Vagina (tissue), 2 donors: ENCODE measurements at regions not wholly inside any gene's neighbourhood (a gene's known extent, or its start where the extent isn't known, plus 50 kb on each side); places are given as distances from the start of the nearest gene placed in this dataset.

ENCODE experiments used
- DNase-seq, 2 donors: peaks; one replicate each; pipeline ENCODE4 v3.0.0-alpha.2; 2017; ENCODE audit errors: extremely low spot score in 2 of 2
- H3K27ac ChIP-seq: fragments of 200-600 bp; sonication (generic); one replicate; pipeline ENCODE4 v1.5.1; 2019
- H3K27me3 ChIP-seq: fragments of 200-600 bp; sonication (generic); one replicate; pipeline ENCODE4 v1.5.1; 2019
- H3K36me3 ChIP-seq, 2 donors: fragments of 200-600 bp; sonication (generic); one replicate each; pipeline ENCODE4 v1.5.1; 2017 to 2019
- H3K4me1 ChIP-seq: fragments of 200-600 bp; sonication (generic); one replicate; pipeline ENCODE4 v1.5.1; 2019
- H3K4me3 ChIP-seq, 2 donors: fragments of 200-600 bp; sonication (generic); 1 replicate in 1 of 2; 2 replicates in 1 of 2; pipeline ENCODE4 v1.5.1; 2016 to 2019
- H3K9me3 ChIP-seq: fragments of 200-600 bp; sonication (generic); one replicate; pipeline ENCODE4 v1.5.1; 2019
- CTCF ChIP-seq, 3 experiments: fragments of 450-650 bp in 2 of 3; fragments of 200-600 bp in 1 of 3; sonication (generic) in 1 of 3; IDR thresholded peaks; one replicate each; pipeline ENCODE4 v1.5.1; 2017 to 2019; ENCODE audit warnings: antibody characterized with exemption in 3 of 3, mild to moderate bottlenecking in 2 of 3, moderate library complexity in 2 of 3
- POLR2A ChIP-seq, 2 donors: fragments of 450-650 bp; IDR thresholded peaks; one replicate each; pipeline ENCODE4 v1.6.1; 2017; ENCODE audit warnings: antibody characterized with exemption in 2 of 2, mild to moderate bottlenecking in 2 of 2, moderate library complexity in 2 of 2
- POLR2AphosphoS5 ChIP-seq, 2 donors: sonication (generic); formaldehyde crosslinking; IDR thresholded peaks; one replicate each; pipeline ENCODE4 v1.9.0; 2017; ENCODE audit warnings: antibody characterized with exemption in 2 of 2, mild to moderate bottlenecking in 2 of 2, low read depth in 1 of 2; ENCODE audit not compliant: insufficient read depth in 1 of 2
- intact Hi-C: fragments of 100-400 bp; cut with DNase I; formaldehyde crosslinking; loops from one replicate; pipeline ENCODE4 v1.15.1; 2023

DNA sequence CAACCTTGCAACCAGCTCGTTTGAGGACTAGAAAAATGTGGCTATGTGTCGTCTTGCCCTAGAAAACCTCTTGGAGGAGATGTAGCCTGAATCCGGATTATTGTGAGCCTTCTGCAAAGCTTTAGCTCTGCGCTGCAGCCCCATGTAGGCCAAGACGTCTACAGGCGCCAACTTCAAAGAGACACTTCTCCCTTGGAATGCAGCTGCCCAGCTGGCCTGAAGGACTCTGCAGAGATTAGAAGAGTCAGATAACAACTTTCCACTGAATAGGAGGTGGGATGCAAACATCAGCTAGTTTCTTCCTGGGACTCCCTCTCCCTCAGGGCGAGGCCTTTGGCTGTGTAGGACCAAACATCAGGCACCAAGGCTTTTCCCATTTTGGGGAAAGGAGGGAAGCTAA, 356.5 kb upstream of the IL12A start:
- intact Hi-C loops: no loop called here
- no peak overlapping the region for H3K4me3 ChIP-seq
- no peaks in the 10 kb centered on the region for H3K9me3 ChIP-seq
- no peaks in the 10 kb centered on the region for H3K36me3 ChIP-seq
- no peak for DNase-seq
- H3K27me3 ChIP-seq: no peaks in the 10 kb centered on the region
- no peak for TF ChIP-seq POLR2AphosphoS5 (IDR thresholded peaks at IDR 0.05; ENCODE audit: insufficient read depth in 1 of 2, low read depth in 1 of 2)
- no peak for TF ChIP-seq CTCF (IDR thresholded peaks at IDR 0.05)
- TF ChIP-seq POLR2A (IDR thresholded peaks at IDR 0.05): no peak
- no peak overlapping the region for H3K27ac ChIP-seq
- H3K4me1 ChIP-seq: no peaks in the 10 kb centered on the region

DNA sequence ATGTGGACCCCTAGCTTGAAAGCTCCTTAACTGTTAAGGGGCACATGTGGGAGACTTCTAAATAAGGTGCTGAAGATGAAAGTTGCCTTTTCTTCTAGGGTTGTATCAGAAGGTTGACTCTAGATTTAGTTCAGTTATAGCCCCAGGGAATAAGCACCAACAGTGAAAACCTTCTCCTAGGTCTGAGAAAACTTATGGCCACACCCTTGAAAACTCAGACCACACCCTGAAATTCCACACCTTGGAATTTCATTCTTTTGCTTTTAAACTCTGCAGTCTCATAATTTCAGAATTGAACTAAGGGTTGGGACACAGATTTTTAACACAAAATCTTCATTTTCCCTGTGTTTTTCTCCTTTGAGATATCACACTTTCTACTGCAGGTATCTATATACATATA, 355.8 kb upstream of the IL12A start:
- intact Hi-C loops: no loop called here
- no peak overlapping the region for H3K27ac ChIP-seq

DNA sequence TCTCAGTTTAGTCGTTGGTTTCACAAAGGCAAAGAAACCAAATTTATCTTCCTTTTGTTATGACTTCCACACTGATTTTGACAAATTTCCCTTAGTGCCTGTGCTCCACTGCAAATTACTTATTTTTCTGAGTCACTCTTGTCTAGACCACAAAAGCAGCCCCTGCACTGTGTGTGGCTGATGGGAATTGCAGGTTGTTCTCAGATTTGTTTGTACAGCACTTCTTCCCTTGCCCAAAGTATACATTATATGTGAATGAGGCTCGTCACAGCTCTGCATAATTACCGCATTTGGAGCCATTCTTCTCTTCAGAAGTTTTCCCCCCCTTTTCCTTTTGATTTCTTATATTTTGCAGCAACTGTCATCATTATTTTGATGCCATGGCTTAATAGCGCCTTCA, 354.2 kb upstream of the IL12A start:
- Histone ChIP-seq H3K4me3 (no peak overlapping the region), H3K27ac (no peak overlapping the region), H3K4me1 (no peaks in the 10 kb centered on the region), H3K27me3 (no peaks in the 10 kb centered on the region), H3K36me3 (no peaks in the 10 kb centered on the region), H3K9me3 (no peaks in the 10 kb centered on the region)
- TF ChIP-seq CTCF (IDR thresholded peaks at IDR 0.05) (no peak), POLR2AphosphoS5 (IDR thresholded peaks at IDR 0.05; ENCODE audit: insufficient read depth in 1 of 2, low read depth in 1 of 2) (no peak), POLR2A (IDR thresholded peaks at IDR 0.05) (no peak)
- no peak for DNase-seq
- intact Hi-C loops: no loop called here

More for the DNA sequence above, 355.8 kb upstream of the IL12A start:
- Histone ChIP-seq H3K4me1 (no peaks in the 10 kb centered on the region), H3K9me3 (no peaks in the 10 kb centered on the region), H3K27me3 (no peaks in the 10 kb centered on the region), H3K4me3 (no peak overlapping the region), H3K36me3 (no peaks in the 10 kb centered on the region)
- no peak for TF ChIP-seq CTCF (IDR thresholded peaks at IDR 0.05)
- TF ChIP-seq POLR2AphosphoS5 (IDR thresholded peaks at IDR 0.05; ENCODE audit: insufficient read depth in 1 of 2, low read depth in 1 of 2): no peak
- no peak for TF ChIP-seq POLR2A (IDR thresholded peaks at IDR 0.05)
- no peak for DNase-seq

DNA sequence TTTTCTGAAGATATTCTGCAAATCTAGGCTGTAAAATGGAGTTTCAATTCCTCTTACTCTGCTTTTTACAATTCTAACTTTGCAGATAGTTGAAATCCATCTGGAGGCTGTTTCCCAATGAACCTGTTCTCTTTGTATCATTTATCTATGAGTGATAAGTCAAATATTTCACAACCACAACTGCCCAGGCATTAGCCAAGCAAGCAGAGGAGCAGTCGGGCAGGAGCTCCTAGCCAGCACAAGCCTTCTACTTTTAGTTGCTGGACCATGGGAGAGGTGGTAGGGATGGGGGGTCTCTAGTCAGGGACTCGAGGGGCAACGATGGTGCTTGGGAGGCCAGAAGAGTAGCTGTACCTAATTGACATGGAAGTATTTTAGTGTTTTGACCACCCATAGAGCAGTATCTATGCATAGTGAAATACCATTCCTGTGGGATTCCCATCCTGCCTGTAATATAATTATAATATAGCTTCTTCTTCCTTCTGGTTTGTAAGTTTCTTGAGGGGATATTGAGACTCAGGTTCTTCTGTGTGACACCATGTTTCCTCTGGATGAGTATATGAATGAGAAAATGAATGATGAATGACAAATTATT, 353.5 kb upstream of the IL12A start:
- H3K4me1 ChIP-seq: no peaks in the 10 kb centered on the region
- TF ChIP-seq POLR2A (IDR thresholded peaks at IDR 0.05) (no peak), POLR2AphosphoS5 (IDR thresholded peaks at IDR 0.05; ENCODE audit: insufficient read depth in 1 of 2, low read depth in 1 of 2) (no peak), CTCF (IDR thresholded peaks at IDR 0.05) (no peak)

DNA sequence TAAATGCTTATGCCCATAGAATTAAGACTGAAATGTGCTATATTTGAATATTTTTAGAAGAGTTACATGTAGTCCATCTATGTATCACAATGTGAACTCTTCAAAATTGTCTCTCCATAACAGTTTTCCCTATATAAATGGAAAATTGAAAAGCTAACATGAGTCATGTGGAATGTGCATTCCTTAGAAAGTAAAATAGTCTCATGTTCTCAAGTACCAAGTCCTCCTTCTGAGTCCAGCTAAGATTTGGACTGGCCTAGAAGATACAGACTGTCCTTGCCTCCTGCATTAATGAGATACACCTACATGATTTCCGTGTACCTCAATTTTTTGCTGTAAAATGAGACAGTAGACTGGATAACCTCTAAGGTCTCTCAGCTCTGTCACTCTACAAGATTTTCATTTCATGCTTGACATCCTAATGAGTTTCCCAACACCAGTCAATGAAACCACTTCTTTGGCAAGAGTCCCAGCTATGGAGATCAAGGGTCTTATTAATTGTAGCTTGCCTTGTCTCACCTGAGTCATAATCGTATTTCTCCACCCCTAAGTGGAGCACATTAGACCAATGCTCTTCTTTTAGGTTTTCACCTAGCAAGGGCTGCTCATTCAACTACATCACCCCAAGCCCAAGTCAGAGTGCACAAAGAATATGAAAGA, 350.6 kb upstream of the IL12A start:
- intact Hi-C loops: no loop called here
- H3K27ac ChIP-seq: no peak overlapping the region
- no peaks in the 10 kb centered on the region for H3K27me3 ChIP-seq
- TF ChIP-seq CTCF (IDR thresholded peaks at IDR 0.05) (no peak), POLR2A (IDR thresholded peaks at IDR 0.05) (no peak), POLR2AphosphoS5 (IDR thresholded peaks at IDR 0.05; ENCODE audit: insufficient read depth in 1 of 2, low read depth in 1 of 2) (no peak)
- H3K36me3 ChIP-seq: no peaks in the 10 kb centered on the region
- no peaks in the 10 kb centered on the region for H3K4me1 ChIP-seq
- no peak for DNase-seq
- no peaks in the 10 kb centered on the region for H3K9me3 ChIP-seq
- no peak overlapping the region for H3K4me3 ChIP-seq

More for the DNA sequence above, 353.5 kb upstream of the IL12A start:
- DNase-seq: no peak
- no peak overlapping the region for H3K4me3 ChIP-seq
- no peaks in the 10 kb centered on the region for H3K9me3 ChIP-seq
- no peaks in the 10 kb centered on the region for H3K36me3 ChIP-seq
- no peak overlapping the region for H3K27ac ChIP-seq
- intact Hi-C loops: no loop called here
- no peaks in the 10 kb centered on the region for H3K27me3 ChIP-seq
